HUES64 (cell line): ENCODE measurements at regions not wholly inside any gene's neighbourhood (a gene's known extent, or its start where the extent isn't known, plus 50 kb on each side); places are given as distances from the start of the nearest gene placed in this dataset.
"Not testable (repeated sequence)": the region's sequence is repeated elsewhere in the genome, so short reads cannot be mapped to it uniquely, and the experiment has no call there.

Source experiments
- H3K27ac ChIP-seq: 2 replicates; pipeline ENCODE4 v1.7.0; 2013; ENCODE audit warnings: low read depth, low read length, inconsistent platforms
- H3K27me3 ChIP-seq: 2 replicates; pipeline ENCODE4 v1.6.1; 2013; ENCODE audit warnings: mild to moderate bottlenecking, low read length; ENCODE audit not compliant: insufficient read depth
- H3K36me3 ChIP-seq: 2 replicates; pipeline ENCODE4 v1.6.1; 2013; ENCODE audit warnings: mild to moderate bottlenecking, low read length; ENCODE audit not compliant: insufficient read depth
- H3K4me1 ChIP-seq: 2 replicates; pipeline ENCODE4 v1.6.1; 2013; ENCODE audit warnings: mild to moderate bottlenecking, low read length, moderate library complexity; ENCODE audit not compliant: insufficient read depth
- H3K4me3 ChIP-seq: 2 replicates; pipeline ENCODE4 v1.5.1; 2013; ENCODE audit warnings: mild to moderate bottlenecking, low read length, moderate library complexity
- H3K9ac ChIP-seq: 2 replicates; pipeline ENCODE4 v1.6.1; 2013; ENCODE audit warnings: mild to moderate bottlenecking, low read depth, low read length
- H3K9me3 ChIP-seq: 2 replicates; pipeline ENCODE4 v1.6.1; 2013; ENCODE audit warnings: low read depth, low read length; ENCODE audit not compliant: insufficient read depth
- WGBS: fragments of 150-250, 120-280 bp; methylation state at CpG from one replicate; pipeline ENCODE4 v1.1.7; 2013; ENCODE audit warnings: missing lambda C conversion rate; 5-methylcytosine and 5-hydroxymethylcytosine counted together

GRCh38 chr9:15079989-15080388 is 169.8 kb upstream of the FREM1 start:
- H3K9ac ChIP-seq, result no peak overlapping the region
- no peaks in the 10 kb centered on the region for H3K9me3 ChIP-seq
- H3K4me3 ChIP-seq, result no peak overlapping the region
- H3K4me1 ChIP-seq, result no peaks in the 10 kb centered on the region
- H3K36me3 ChIP-seq, result no peaks in the 10 kb centered on the region
- whole genome bisulfite sequencing, result 93% methylated on average over 3 of the region's 3 CpGs
- H3K27me3 ChIP-seq, result no peaks in the 10 kb centered on the region
- no peak overlapping the region for H3K27ac ChIP-seq

DNA sequence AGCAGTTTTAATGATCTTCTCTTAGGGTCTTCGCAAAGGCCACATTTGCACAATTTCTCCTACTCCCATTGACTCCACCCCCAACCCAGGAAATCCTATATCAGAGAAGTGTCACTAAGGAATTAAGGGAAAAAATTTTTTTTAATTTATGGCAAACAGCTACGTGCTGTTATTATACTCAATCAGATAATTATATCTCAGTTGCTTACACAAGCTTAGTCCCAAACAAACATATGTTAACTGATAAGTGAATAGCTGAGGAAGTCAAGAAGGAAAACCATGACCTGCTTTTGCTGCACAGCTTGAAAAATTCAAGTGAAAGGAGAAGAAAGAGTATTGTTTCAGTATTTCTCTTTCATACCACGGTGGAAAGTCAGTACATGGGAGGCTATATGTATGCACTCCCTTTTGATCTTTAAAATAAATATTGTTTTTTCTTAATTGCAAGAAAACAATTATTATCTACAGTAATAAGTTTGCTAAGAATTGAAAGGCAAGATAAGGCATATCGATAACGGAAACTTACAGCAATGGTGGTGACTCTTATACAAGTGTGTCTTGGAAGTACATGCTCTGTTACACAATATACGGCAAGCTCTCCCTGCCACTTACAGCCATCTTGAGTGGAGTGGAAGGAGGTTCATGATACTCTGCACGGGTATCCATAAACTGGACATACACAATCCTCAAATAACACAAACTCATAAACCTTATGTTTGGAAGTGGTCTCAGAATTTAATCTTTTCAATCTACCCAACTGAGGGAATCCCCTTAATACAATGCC is 167.9 kb upstream of the FREM1 start:
- no peak overlapping the region for H3K4me3 ChIP-seq
- no peaks in the 10 kb centered on the region for H3K27me3 ChIP-seq
- H3K9me3 ChIP-seq, result no peaks in the 10 kb centered on the region
- no peaks in the 10 kb centered on the region for H3K36me3 ChIP-seq
- WGBS, result 93% methylated on average over 5 of the region's 7 CpGs
- H3K4me1 ChIP-seq, result no peaks in the 10 kb centered on the region
- no peak overlapping the region for H3K27ac ChIP-seq
- no peak overlapping the region for H3K9ac ChIP-seq

DNA sequence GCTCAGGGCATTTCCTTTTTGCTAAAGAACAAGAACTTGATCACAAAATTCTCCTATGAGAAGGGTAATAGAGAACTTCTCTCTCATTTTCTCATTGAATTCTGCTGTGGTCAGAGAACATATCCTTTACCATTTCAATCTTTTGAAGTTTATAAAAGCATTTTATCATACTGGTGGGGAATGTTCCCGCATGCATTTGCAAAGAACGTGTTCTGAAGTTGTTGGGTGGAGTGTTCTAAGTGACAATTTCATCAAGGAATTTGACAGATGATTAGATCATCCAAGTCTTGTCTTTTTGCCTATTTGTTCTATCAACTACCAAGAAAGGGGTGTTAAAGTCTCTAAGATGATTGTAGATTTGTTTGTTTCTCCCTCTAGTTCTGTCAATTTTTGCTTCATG is 163.4 kb upstream of the FREM1 start:
- Histone ChIP-seq H3K27me3 (no peaks in the 10 kb centered on the region), H3K4me3 (no peak overlapping the region), H3K4me1 (no peaks in the 10 kb centered on the region), H3K36me3 (no peaks in the 10 kb centered on the region), H3K9me3 (no peaks in the 10 kb centered on the region), H3K9ac (no peak overlapping the region), H3K27ac (no peak overlapping the region)
- 88% methylated on average over 2 of the region's 2 CpGs for WGBS

GRCh38 chr9:15070716-15071115 is 160.5 kb upstream of the FREM1 start:
- Histone ChIP-seq H3K9ac (no peak overlapping the region), H3K4me3 (no peak overlapping the region), H3K36me3 (no peaks in the 10 kb centered on the region), H3K4me1 (no peaks in the 10 kb centered on the region), H3K9me3 (peaks cover 5% of the 10 kb centered on the region; the same call in 1 of the 2 replicates), H3K27ac (no peak overlapping the region), H3K27me3 (no peaks in the 10 kb centered on the region)
- WGBS, result 94% methylated on average over 1 of the region's 2 CpGs

GRCh38 chr9:15069106-15069505 is 158.9 kb upstream of the FREM1 start:
- no peaks in the 10 kb centered on the region for H3K27me3 ChIP-seq
- H3K4me3 ChIP-seq, result no peak overlapping the region
- WGBS, result 84% methylated on average over 3 of the region's 4 CpGs
- H3K9ac ChIP-seq, result no peak overlapping the region
- H3K27ac ChIP-seq, result no peak overlapping the region
- H3K9me3 ChIP-seq, result peaks cover 9% of the 10 kb centered on the region; the same call in 1 of the 2 replicates
- no peaks in the 10 kb centered on the region for H3K4me1 ChIP-seq
- H3K36me3 ChIP-seq, result no peaks in the 10 kb centered on the region

DNA sequence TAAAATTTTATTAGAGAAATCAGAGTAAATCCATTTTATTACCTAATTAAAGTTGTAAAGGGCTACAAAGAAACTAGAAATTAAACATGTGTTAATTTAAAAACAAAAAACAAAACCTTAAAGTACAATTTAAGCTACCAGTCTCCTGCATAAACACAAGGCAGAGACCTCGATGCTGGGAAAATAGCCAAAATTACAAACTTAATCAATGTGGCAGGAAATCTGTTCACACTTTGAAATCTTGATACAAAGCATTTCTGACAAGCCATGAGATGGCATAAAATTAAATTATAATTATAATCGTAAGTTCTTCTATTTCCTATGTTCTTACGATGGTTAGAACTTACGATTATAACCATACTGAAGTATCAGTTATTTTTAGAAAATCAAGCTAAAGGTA is 158.0 kb upstream of the FREM1 start:
- Histone ChIP-seq H3K9ac (no peak overlapping the region), H3K36me3 (no peaks in the 10 kb centered on the region), H3K9me3 (peaks cover 9% of the 10 kb centered on the region; the same call in 1 of the 2 replicates), H3K4me3 (no peak overlapping the region), H3K4me1 (no peaks in the 10 kb centered on the region), H3K27me3 (no peaks in the 10 kb centered on the region), H3K27ac (no peak overlapping the region)
- 100% methylated on average over 1 of the region's 4 CpGs for WGBS

GRCh38 chr9:15059003-15059402 is 148.8 kb upstream of the FREM1 start:
- Histone ChIP-seq H3K4me3 (no peak overlapping the region), H3K27ac (no peak overlapping the region), H3K9me3 (no peaks in the 10 kb centered on the region), H3K27me3 (no peaks in the 10 kb centered on the region), H3K36me3 (no peaks in the 10 kb centered on the region), H3K9ac (no peak overlapping the region), H3K4me1 (no peaks in the 10 kb centered on the region)
- 95% methylated on average over 1 of the region's 1 CpG for WGBS

GRCh38 chr9:15058236-15058635 is 148.0 kb upstream of the FREM1 start:
- Histone ChIP-seq H3K36me3 (no peaks in the 10 kb centered on the region), H3K9me3 (no peaks in the 10 kb centered on the region), H3K27me3 (no peaks in the 10 kb centered on the region), H3K4me1 (no peaks in the 10 kb centered on the region), H3K9ac (no peak overlapping the region), H3K4me3 (no peak overlapping the region), H3K27ac (no peak overlapping the region)
- WGBS, result 100% methylated on average over 1 of the region's 4 CpGs

DNA sequence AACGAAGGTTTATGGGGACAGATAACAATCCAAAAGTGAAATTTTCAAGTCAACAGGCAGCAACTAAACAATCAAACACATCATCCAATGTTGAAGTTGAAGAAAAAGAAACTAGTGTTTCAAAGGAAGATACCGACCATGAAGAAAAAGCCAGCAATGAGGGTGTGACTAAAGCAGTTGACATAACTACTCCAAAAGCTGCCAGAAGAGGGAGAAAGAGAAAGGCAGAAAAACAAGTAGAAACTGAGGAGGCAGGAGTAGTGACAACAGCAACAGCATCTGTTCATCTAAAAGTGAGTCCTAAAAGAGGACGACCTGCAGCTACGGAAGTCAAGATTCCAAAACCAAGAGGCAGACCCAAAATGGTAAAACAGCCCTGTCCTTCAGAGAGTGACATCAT is 145.1 kb upstream of the FREM1 start:
- H3K4me3 ChIP-seq, H3K9me3 ChIP-seq, H3K27ac ChIP-seq, H3K9ac ChIP-seq, H3K27me3 ChIP-seq, H3K4me1 ChIP-seq, H3K36me3 ChIP-seq: not testable (repeated sequence)
- 71% methylated on average over 4 of the region's 4 CpGs for WGBS

- no peaks in the 10 kb centered on the region for H3K4me1 ChIP-seq
Observed at GRCh38 chr9:15048772-15049171, 138.5 kb upstream of the FREM1 start.

GRCh38 chr9:15047028-15047551 is 136.9 kb upstream of the FREM1 start:
- no peaks in the 10 kb centered on the region for H3K9me3 ChIP-seq
- no peaks in the 10 kb centered on the region for H3K4me1 ChIP-seq
- no peak overlapping the region for H3K27ac ChIP-seq
- H3K36me3 ChIP-seq, result no peaks in the 10 kb centered on the region
- 94% methylated on average over 4 of the region's 5 CpGs for WGBS
- H3K9ac ChIP-seq, result no peak overlapping the region
- no peaks in the 10 kb centered on the region for H3K27me3 ChIP-seq
- H3K4me3 ChIP-seq, result no peak overlapping the region

More at GRCh38 chr9:15048772-15049171, 138.5 kb upstream of the FREM1 start:
- Histone ChIP-seq H3K9ac (no peak overlapping the region), H3K36me3 (no peaks in the 10 kb centered on the region), H3K9me3 (no peaks in the 10 kb centered on the region), H3K4me3 (no peak overlapping the region), H3K27ac (no peak overlapping the region), H3K27me3 (no peaks in the 10 kb centered on the region)
- no CpG with 5 or more reads among the region's 1 CpG for WGBS
